Hematopoietic multipotent progenitor cell treated with erythropoietin and hydrocortisone succinate and interleukin-3 and kit ligand, for 8 days (in vitro differentiated cells): ENCODE measurements at regions not wholly inside any gene's neighbourhood (a gene's known extent, or its start where the extent isn't known, plus 50 kb on each side); places are given as distances from the start of the nearest gene placed in this dataset.

Experiments
- DNase-seq: peaks from one replicate; pipeline ENCODE4 v3.0.0-alpha.2; 2015

DNA sequence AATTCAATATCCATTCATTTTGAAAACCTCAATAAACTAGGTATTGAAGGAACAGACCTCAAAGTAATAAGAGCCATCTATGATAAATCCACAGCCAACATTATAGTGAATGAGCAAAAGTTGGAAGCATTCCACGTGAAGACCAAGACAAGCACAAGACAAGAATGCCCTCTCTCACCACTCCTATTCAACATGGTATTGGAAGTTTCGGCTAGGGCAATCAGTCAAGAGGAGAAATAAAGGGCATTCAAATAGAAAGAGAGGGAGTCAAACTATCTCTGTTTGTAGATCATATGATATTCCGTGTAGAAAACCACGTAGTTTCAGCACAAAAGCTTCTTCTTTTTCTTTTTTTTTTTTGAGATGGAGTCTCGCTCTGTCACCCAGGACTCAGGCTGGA, 550.3 kb downstream of the FSCB start:
- DNase-seq: no peak

DNA sequence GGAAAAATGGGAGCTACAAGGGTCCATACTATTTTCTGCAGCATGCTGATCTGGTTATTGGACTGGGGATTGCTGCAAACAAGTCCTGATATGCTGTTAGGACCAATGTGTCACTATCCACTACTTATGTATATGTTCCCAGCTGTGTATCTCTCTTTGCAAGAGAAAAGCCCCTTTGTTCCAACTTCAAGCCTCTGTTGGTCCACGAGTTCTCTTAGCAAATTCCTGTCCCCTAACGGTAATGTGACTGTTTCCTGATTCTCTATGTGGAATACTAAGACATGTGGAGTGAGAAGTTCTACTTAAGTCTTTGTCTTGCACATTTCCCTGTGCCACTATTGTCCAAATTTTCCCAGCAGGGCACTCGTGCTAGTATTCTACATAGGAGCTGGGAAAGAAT, 557.7 kb downstream of the FSCB start:
- no peak for DNase-seq

DNA sequence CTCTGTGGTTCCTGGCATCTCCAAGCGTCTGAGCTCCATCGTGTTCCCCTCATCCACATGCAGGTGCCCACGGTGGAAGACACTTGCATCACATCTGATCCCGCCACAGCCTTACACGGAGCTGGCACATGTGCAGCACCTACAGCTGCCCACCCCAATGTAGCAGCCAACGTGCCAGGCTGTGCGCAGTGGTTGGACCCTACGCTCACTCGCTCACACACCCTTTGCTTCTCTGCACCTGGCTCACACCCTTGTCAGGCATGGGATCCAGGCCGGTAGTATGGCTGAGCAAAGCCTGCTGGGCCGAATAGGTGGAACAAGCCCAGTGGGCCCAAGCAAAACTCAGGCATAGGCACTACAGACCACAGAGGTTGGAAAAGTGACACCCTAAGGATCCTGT, 567.2 kb downstream of the FSCB start:
- no peak for DNase-seq

DNA sequence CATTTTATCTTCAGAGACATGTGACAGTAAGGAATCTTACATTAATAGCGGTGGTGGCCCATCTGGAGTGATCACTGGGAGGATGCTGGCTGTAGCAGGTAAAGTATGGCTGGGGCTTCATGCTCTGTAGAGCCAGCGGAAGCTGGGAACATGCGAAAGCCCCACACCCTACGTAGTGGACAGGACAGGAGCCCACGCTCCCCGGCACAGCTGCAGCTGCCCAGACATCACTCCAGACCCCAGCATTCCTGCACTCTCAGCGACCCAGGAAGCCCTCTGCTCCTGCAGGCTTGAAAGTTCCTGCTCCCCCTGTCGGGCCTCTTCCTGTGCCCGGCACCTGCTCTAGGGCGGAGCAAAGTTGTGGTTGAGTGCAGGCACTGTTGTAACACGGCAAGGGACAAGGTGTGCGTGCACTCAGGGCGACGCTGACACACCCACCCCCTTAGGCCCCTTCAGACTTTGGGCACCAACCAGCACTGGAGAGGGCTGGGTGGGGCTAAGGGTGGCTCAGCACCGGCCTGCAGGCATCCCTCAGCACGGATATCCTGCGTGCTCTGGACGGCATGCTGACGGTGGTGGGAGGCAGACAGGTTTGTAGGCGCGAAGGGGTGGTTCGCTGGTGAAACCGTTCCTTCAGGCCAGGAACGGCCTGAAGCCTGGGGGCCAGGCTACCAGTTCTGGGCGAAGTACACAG, 568.3 kb downstream of the FSCB start:
- no peak for DNase-seq

DNA sequence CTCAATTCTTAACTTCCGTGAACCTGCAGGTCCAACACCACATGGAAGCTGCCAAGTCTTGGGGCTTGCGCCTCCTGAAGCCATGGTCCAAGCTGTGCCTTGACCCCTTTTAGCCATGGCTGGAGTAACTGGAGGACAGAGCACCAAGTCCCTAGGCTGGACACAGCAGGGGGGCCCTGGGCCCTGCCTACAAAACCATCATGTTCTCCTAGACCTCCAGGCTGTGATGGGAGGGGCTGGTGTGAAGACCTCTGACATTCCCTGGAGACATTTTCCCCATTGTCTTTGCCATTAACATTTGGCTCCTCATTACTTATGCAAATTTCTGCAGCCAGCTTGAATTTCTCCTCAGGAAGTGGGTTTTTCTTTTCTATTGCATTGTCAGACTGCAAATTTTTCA, 570.1 kb downstream of the FSCB start:
- no peak for DNase-seq

DNA sequence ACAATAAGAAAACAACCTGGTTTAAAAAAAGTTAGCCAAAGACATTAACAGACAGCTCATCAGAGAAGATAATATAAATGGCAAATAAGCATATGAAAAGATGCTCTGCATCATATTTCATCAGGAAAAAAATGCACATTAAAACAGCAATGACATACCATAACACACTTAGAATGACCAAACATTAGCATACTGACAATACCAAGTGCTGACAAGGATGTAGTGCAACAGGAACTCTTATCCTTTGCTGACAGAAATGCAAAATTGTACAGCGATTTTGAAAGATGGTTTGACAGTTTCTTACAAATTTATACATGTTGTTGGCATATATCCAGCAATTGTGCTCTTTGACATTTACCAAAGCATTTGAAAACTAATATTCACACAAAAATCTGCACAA, 573.0 kb downstream of the FSCB start:
- DNase-seq: no peak

DNA sequence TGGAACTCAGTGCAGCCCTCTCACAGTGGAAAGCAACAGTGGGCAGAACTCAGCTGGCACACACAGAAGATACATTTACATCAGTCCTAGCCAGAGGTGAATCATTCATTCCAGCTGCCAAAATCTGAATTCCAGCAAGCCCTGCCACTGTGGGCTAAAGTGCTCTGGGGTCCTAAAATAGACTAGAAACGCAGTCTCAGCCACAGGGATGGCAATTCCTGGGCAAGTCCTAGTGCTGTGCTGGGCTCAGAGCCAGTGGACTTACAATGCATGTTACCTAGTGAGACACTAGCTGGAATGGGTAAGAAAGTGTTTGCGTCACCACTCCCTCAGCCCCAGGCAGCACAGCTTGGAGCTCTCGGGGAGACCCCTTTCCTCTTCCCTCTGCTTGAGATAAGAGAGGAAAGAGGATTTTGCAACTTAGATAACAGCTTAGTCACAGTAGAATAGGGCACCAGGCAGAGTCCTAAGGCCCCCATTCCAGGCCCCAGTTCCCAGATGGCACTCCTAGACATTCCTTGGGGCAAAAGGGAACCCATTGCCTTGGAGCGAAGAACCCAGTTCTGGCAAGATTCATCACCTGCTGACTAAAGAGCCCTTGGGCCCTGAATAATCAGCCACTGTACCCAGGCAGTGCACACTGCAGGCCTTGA, 592.9 kb downstream of the FSCB start:
- DNase-seq: no peak

DNA sequence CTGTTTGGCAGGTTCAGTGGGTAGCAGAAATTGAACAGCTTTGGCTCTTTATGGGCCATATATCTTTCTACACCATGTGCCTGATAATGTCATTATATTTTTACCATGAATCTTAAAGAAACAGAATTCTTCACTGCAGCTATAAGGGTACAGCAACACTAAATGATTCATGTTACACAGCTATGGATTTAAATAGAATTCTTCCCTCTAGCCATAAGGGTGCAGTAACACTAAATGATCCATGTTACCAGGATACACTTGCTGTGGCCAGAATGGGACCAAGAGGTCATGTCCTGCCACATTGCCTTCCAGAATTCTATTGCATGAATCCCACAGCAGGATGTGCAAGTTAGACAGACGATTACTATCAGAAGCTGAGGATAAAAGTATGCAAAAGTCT, 603.9 kb downstream of the FSCB start:
- DNase-seq: no peak

DNA sequence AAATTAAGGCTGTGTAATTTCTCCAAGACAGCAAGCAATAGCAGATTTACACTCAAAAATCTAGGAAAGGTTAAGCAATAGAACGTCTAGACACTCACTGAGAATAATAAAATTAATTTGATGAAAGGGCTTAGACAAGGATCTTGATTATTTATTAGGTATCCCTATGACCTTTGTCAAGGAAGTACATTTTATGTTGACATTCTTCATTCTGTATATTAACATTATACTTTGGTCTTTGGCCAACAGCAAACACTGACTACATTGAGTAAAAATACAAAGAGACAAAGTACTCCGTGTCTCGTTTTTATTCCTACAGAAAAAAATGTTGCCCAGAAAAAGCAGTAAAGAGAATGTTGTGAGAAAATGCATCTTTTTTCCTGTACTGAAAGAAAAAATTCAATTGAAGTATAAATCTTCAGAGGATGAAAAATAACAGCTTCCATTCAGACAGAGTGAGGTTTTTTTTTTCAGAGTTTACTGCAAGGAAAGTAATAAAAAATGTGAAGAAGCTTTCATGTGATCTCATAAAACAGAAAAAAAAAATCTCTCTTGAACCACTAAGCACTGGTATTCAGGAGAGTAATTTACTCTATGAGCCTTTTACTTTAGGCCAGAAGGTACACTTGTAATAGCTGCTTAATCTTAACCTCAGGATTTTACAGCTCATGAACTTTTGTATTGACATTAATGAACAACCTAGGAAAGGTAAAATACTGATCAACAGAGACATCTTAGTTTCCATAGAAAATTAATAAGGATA, 605.0 kb downstream of the FSCB start:
- no peak for DNase-seq

DNA sequence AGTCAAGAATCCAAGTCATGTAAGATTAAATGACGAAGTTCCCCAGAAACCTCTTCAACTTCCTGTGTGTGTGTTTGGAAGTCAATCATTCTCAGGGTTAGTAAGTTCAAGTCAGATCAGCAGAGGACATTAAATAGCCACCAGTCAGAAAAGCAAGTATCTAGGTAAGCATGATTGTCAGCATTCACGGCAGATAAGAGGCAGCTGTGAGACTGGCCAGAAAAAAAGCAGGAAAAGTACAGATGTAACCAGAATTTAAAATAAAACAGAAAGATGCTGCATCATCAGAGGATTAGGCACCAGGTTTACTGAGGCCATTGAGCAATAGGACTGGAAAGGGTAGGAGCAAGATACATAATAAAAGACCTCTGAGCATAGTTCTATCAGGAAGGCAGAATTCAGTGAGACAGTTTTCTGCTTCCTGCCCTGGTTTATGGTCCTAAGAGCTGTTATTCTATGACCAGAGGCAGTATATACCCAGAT, 606.9 kb downstream of the FSCB start:
- no peak for DNase-seq

DNA sequence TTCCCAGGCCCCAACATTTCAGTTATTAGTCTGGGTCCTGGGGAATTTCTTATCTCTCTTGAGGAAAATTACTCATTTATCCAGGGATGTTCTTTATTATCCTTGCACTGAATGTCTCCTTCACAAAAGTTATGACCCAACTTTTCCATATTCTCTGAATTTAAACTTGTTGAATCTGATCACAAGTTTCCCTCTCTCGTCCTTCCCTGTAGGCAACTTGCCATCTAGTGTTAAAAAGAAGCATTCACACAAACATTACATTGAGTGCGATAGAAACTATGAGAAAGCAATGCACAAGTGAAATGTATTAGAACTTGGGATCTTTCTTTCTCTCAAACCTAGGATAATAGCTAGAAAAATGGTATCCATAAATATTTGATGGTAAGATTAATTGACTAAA, 608.4 kb downstream of the FSCB start:
- DNase-seq: no peak

DNA sequence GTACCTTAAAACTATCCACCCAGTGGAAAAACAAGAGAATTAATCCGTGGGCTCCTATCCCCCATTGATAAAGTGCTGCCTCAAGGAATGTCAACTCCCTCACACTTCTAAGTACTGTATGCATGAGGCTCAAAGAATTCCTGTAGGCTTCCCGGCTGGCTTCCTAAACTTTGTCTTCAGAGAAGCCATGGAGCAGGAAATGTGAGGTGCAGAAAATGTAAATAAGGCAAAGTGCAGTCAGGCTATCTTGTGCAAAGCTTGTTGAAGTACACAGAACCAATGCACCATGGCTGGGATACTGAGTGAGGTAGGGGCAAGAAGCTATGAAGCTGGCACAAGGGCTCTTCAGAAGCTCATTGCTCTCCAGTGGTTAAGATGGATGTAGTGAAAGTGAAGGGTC, 611.0 kb downstream of the FSCB start:
- no peak for DNase-seq

DNA sequence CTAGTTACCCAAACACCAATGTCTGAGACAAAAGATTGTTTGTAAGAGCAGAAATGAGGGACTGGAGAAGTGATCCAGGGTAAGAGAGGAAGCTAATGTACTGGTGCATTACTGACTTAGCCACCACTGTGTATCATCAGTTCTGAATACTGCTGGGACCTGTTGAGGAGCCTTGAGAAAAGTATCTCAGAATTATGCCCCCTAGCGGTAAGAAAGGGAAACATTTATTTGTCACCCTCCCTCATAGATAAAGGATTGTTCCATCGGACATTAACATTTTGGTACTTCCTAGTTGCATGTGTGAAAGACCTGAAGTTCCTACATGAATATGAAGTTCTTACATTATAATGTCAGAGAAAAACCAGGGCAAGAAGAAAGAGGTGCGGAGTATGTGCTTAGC, 612.5 kb downstream of the FSCB start:
- DNase-seq: peak; percentile 27

DNA sequence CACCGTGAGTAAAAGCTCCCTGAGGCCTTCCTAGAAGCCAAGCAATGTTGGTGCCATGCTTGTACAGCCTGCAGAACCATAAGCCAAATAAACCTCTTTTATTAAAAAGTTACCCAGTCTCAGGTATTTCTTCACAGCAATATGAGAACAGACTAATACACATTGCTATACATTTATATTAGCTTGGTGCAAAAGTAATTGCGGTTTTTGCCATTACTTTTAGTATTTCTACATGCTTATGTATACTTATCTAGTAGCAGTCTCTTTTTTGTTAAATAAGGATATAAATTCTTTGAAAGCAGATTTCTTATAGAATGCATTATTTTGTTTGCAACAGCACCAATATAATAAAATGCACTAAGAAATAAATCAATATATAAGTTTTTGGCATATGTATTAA, 619.6 kb downstream of the FSCB start:
- no peak for DNase-seq

DNA sequence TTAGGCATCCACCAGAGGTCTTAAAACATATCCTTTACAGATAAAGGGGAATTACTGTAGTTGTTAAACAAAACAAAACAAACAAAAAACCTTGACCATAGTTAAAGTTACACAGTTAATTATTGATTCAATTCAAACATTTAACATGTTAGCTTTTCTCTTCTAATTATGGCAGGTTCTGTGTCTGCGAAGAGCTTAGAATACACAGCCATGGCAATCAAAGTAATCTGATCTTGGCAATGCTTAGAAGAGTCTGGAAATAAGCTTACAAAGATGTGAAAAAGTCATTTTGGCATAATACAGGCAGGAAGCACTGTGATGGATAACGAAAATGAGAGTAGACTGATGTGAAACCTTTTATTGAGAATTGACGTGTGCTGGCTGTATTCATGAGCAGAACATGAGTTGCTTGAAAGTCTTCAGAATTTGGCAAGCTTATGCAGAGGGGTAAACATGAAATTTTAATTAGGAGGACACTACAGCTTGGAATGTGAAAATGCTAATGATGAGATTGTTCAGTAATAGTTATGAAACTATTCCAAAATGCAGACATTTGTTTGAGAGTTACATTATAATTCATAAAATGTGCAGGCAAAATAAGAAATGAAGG, 629.6 kb downstream of the FSCB start:
- no peak for DNase-seq

DNA sequence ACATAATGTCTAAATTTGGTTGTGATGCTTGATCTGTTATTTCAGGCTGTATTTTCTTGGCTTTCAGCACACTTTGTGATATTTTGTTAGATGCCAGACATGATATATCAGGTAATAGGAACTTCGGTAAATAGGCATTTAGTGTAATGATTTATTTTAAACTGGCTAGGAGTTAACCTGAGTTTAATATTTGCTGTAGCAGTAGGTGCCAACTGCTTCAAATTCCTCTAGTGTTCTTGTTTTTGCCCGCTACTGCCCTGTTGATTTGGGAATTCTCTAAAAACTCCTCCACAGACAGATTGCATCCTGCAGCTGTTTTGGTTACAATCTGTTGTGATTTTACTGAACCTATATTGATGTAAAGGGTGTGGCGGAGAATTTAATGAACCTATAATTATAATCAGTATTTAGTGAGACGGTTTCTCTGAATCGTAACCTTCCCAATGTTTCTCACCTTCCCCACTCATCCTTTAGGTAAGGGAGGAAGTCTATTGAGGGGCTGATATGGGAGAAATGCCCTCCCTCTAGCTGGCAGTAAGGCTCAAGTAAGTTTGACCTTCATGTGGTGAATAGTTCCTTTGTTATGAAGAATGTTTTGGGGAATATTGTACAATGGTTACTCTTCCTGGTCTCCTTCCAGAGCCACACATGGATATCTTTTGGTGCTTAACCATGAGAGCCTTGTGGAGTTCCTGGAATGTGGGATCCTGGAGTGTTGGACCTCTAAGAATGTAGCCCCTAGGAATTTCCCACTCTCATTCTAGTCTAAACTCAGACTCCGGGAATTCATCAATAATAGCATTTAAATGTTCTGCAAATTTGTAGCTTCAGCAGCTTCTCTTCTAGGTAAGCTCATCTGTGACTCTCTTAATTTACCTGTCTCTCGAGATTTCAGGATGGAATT, 634.1 kb downstream of the FSCB start:
- no peak for DNase-seq

DNA sequence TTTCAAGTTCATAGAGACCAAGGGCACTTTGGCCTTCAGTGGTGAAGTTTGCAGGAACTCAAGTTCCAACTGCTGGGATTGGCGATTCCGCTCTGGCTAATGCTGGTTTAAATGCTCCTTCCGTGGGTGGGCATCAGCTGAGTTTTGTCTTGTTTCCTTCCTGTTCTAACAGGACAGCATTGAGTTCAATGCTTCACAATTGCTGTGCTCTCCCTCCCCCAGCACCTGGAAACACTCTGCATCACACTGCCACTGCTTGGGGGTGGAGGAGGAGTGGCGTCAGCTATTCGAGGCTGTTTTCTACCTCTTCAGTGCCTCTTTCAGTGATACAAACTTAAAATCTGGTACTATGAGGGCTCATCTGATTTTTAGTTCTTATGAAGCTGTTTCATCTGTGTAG, 634.9 kb downstream of the FSCB start:
- DNase-seq: no peak

DNA sequence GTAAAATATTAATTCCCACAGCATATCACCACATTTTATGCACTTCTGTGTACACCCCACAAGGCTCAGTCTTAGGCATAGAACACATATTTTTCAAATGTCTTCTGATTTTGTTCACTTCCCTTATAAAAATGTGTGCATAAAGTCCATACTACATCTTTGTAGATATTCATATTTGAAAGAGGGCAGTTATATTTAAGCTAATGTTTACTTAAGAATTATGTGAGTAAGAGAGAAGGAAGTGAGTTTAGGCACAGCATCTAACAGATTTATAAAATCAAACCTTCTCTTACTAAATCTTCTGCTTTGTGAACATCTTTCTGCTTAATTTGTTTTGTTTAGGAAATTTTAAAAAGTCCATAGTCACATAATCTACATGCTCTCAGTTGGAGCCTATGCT, 648.1 kb downstream of the FSCB start:
- no peak for DNase-seq

DNA sequence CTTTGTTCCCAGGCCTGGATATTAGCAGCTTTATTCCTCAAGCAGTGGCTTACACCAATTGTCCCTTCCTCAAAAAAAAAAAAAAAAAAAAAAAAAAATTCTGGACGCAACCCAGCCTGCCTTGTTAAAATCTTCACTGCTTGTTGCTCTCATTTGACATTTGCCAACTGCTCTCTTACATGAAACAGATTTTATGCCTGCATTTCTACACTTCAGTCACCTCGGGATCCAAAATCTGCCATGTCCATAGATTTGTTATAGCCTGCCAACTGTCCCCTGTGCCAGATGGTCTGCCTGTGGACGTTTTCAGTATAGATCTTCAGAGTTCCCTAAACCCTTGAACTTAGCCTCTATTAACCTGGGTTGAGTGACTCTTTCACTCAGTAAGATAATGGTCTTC, 651.5 kb downstream of the FSCB start:
- DNase-seq: no peak

DNA sequence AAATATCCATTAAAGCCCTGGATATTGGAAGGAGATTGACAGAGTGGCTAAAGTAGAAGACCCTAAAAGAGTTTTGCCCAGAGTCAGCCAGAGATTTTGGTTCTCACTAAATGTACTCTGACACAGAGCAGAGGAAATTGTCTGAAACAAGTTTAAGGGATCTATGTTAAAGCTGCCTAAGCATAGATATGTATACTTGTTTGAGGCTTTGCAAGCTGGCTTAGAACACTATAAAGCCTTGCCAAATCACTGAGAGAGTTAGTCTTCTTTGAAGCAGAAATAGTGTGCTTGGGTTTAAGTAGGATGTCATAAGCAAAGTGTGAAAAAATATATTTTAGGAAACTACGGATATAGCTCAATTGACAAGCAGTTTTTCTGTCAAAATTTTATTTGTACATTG, 653.5 kb downstream of the FSCB start:
- no peak for DNase-seq

DNA sequence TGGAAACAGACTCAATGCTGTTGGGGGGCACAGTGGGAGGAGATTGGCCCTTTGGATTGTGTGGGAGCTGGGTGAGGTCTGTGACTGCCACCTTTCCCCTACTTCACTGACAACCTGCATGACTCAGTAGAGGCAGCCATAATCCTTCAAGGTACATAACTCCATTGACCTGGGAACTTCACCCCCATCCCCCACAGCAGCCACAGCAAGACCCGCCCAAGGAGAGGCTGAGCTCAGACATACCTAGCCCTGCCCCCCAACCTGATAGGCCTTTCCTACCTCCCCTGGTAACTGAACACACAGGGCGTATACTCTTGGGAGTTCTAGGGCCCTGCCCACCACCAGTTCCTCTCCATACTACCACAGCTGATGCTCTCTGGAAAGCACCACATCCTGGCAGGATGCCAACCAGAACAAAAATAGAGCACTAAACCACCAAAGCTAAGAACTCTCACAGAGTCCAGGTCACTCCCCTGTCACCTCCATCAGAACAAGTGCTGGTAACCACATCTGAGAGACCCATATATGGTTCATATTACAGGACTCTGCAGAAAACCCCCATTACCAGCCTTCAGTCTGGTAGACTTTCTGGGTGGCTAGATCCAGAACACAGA, 703.9 kb downstream of the FSCB start:
- no peak for DNase-seq

DNA sequence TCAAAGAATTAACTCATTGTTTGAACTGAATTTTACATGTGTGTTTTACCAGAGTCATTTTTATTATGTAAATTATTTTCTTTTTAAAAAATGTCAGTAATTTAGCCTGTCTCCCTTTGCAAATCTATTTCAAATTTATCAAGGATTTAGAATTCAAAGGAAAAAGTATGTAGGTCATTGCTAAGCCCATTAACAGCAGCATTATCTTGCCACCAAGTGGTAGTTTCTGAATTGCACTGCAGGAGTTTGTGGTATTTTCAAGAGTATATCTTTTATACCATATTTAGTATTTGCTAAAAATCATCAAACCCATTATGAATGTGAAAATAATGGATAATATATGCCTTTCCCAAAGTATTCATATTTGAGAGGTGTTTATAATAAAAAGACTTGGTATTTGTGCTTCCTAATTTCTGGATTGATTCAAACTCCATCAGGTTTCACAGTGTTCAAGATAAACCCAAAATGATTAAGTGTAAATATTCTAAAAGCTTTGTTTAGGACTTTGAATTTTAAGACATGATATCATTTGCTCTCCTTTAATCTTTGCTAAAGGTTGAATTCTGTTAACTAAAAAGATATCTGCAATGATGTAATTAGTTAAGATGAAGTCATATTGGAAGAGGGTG, 711.4 kb downstream of the FSCB start:
- peak; percentile 14 for DNase-seq
